Right renal pelvis (tissue), 4 donors: ENCODE measurements at regions not wholly inside any gene's neighbourhood (a gene's known extent, or its start where the extent isn't known, plus 50 kb on each side); places are given as distances from the start of the nearest gene placed in this dataset.
"Not testable (repeated sequence)": the region's sequence is repeated elsewhere in the genome, so short reads cannot be mapped to it uniquely, and the experiment has no call there.

ENCODE experiments used
- DNase-seq, 4 donors: peaks; one replicate each; pipeline ENCODE4 v3.0.0-alpha.2; 2013; ENCODE audit warnings: low read depth in 4 of 4, low spot score in 3 of 4, missing footprints in 1 of 4

DNA sequence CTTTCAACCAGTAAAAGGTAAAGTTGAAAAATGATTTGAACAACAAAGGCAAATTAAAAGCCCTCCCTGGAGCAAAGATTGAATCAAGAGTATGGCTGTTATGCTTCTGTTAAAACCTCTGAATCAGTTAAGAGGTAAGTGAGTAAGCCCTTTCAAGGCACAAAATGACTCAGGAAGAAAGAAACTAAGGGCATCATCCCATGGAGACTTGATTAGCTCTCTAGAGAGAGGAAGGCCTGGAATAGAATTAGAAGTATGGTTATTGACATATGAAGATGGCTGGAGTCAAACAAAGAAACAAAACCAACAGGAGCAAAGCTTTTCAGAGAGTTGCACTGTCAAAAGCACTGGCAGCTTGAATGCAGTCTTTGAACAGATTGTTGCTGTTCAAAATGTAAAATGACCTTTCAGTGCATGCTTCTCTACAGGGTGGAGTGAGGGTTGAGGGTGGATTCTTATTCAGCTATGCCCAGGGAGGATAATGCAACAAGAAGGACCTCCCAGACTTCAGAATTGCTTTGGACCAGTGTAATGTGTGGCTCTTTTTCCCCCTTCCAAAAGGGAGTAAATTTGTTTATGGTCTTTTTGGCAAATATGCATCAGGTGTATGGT lies 365.5 kb downstream of the GBA3 start:
- DNase-seq: no peak

DNA sequence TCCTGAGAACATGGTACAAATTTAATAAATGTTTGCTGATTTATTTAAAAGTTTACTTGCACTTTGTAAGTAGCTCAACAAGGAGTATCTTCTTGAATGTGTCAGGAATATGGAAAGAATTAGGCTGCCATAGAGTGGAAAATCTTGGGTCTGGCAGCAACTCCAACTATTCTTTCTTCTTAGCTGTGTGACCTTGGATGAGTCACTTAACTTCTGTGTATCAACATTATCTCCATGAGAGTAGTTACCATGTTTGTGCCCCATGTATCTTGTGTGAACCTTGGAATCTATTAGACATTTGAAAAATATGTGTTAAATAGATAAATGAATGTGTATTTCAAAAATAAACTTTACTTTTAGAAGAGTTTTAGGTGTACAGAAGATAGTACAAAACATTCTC lies 348.8 kb downstream of the GBA3 start:
- DNase-seq: no peak

DNA sequence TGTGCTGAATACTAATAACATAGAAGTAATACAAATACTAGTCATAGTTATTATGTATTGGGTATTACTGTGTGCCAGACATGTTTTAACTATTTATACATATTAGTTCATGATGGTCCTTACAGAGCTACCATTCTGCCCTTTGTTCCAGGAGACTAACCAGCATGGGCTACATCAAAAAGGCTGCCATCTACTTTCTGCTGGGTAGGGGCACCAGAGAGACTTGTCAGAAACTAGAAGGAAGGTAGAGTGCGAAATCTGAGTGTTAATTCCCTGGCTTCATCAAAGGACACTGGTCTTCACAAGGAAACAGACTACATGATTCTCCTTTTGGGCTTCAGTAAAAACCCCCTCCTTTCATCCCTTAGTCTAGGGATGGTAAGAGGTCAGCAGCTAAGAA lies 347.8 kb downstream of the GBA3 start:
- no peak for DNase-seq

DNA sequence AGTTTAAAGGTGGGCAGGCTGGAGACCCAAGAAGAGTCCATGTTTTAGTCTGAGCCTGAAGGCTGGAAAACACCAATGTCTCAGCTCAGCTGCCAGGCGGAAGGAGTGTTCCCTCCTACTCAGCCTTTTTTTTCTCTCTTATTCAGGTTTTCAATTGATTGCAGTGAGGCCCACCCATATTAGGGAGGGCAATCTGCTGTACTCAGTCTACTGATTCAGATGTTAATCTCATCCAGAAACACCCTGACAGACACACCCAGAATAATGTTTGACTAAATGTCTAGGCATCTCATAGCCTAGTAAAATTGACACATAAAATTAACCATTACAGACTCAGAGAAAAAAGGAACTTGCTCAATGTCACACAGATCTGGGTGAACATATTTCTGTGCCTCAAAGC lies 347.1 kb downstream of the GBA3 start:
- DNase-seq: no peak

DNA sequence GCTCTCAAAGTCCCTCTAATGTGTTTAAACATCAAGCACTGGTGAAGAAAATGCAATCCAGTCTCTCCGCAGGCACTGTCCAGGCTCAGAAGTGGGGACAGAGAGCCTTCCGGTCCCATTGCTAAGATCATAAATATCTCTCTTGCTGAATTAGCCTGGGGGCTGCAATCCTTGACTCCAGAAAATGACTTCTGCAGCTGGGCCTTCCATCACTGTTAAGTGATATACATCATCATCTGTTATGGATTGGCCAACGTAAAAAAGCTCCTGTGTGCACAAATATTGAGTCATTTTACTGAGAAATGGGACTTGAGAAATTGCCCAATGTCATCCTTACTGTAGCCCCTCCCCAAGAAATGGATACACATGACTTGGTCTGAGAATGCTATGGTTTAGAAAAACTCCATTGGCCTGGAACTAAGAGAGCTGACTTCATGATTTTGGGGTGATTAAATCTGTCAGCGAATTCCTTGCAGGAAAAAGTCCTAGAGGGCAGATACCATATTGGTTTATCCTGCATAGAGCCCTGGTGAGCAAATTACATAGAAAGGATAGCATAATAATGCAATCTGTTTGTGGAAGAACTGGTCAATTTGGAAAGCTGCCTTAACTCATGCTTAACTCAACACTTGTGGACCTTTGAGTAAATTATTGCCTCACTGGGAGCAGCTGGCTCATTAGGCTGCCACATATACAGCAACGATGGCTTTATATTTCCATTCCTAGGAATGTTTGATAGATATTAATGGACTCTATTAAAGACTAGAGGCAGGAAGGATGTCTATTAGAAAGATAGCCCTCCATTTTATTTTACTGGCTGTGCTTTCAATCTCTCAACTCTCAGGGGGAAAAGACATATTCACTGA lies 346.1 kb downstream of the GBA3 start:
- DNase-seq: no peak

DNA sequence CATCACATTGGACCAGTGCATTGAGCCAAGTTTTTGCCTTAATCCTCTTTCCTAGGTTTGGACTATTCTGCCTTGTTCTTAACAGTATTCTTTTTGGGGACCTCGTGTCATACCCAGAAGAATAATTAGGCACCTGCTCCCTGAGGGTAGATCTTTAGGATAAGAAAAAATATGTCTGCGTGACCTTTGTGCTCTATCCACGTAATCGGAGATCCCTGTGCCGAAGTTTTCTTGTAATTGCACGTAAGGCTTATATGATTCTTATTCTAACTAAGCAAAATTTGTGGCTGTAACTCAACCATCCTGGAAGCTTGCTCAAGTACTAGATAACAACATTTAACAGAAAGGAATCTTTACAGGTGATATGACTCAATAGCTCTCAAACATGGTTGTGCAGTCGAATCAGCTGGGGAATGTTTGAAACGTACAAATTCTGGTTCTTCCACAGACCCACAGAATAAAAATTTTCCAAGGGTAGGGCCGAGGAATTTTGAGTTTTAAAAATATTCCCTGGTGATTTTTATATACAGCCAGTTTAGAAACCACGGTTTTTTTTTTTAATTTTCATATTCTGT lies 344.3 kb downstream of the GBA3 start:
- DNase-seq: no peak

DNA sequence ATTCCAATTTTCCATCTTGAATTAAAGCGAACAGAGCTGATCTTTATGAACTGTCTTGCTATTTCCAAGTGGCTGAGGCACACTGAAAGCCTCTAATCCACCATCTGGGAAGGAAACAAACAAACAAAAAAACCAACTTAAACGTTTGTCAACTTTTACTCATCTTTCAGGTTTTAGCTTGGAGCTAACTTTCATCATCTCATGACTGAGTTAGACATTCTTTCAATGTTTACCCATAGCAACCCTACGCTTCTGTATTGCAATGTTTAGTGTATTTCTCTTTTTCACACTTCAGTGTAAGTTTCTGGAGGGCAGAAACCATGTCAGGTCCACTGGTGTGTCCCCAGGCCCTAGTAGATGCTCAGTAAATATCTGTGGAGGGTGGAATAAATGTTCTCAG lies 343.8 kb downstream of the GBA3 start:
- DNase-seq: no peak

DNA sequence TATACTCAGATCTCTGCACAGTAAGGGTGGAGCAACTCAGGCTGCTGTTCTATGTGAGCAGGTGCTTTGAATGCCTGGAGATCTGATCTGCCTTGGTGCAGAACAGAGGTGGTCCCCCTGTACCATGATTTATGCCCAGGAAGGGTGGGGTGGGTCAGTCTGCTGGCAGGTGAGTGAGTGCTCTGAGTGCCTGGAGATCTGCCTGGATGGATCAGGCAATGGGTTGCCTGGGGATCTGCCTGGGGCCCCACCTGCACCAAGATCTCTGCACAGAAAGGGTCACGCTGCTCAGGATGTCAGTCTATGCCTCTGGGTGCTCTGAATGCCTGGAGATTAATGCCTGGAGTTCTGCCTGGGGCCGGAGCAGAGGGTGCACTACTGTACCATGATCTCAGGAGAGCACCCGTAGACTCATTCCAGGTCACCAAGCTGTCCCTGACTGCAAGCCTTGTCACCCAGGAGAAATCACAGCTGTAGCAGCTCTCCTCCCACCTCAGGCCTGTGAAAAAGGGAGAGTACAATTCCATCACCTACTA lies 342.9 kb downstream of the GBA3 start:
- DNase-seq: no peak

DNA sequence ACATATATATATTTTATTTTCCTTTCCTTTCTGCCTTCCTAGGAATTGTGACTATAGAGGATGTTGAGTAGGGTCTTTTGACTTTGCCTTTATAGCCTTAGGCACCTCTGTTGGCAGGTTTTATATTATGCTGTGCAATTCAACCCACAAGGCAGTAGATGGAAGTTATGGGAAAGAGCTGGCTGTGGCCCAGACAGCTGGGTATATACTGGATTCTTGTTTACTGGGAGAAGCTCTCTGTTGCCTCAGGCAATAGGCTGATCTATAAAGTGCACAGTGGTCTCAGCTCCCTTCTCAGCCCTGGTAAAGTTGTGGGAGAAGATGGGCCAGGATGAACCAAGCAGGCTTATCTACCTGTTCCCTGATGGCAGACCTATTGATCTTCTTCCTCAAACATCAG lies 342.0 kb downstream of the GBA3 start:
- DNase-seq: no peak

DNA sequence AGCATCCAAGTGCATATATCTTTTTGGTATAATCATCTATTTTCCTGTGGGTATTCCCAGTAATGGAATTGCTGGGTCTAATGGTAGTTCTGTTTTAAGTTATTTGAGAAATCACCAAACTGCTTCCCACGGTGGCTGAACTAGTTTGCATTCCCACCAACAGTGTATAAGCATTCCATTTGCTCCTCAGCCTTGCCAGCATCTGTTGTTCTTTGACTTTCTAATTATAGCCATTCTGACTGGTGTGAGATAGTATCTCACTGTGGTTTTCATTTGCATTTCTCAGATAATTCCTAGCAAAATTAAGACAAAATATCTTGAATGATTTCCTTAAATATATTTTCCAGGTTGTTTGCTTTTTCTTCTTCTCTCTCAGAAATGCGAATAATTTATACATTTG lies 341.1 kb downstream of the GBA3 start:
- no peak for DNase-seq

DNA sequence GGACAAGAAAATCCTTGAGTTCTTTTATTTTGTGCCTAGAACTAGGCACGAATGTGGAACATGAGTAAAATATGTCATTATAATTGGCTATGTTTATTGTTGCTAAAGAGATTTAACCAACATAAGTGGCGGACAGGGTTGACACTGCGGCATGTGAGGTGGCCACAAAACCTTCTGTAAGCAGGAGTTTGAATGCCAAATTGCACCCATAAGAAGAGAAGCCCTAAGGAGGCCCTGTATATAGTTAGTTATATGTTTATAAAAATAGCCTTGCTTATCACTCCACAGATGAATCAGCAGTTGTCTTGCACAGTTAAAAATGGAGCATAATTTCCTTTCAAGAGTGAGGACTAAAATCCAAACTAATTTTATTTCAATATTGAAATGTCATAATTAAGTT lies 336.1 kb downstream of the GBA3 start:
- no peak for DNase-seq

DNA sequence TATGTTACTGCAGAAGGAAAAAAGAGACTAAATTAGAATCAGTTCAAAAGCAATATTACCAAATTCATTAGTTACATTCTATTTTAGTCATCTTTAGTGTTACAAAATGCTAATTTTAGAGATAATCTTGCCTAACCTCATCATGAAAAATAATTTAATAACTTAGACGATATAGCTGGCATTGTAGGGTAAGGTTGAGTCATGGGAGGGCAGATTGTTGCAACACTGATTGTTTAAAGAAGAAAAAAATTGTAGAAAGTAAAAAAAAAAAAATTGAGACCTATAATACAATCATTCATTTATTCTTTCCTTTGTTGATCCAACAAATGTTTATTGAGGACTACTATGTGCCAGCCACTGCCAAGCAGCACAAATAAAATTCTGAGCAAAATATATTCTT lies 330.9 kb downstream of the GBA3 start:
- DNase-seq: no peak

DNA sequence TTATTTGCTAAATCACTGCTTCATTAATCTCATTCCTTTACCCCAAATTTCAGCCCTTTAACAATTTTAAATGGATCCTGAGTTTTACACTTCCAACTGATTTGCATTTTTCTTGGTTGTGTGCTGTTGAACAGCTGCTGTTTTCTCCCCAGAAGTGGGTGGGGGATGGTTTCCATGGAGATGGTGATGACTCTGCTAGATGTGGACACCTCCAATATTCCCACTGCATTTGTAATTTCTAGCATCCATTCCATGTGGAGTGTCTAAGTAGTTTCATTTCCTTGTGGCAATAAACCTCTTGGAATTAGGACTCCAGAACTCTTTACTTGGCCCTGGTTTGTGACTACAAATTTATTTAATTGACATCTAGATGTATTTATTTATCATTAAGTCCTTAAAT lies 330.4 kb downstream of the GBA3 start:
- no peak for DNase-seq

DNA sequence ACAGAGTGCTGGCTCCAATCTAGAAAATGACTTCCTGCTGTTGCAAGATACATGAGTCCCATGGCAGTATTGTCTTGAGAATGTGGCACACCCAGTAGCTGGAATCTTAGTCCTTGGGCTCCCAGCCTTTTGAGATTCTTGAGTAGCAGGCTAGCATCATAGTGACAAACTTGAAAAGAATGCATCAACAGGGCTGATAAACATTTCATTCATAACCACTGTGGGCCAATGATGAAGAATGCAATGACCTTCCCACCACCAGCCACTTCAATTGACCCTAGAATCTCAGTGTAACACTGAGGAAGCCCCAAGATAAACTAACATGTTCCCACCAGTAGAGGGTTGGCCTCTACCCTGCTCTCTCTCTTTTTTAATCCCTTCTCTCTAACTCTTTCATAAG lies 329.3 kb downstream of the GBA3 start:
- DNase-seq: no peak

DNA sequence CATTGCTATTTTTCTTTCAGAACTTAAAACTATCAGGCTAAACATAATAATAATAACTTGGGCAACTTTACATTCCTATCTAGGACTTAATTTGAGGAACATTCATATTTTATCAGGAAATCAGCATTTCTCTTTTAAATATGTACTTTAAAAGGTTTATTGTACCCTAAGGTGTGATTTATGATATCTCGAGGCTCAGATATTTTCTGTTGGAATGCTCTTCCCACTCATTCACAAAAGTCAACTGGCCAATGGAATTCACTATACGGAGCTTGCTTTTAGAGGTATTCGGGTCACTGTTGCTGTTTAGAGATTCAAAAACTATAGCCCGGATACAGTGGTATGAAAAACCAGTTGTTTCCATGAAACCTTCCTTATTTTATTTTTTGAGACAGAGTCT lies 328.3 kb downstream of the GBA3 start:
- no peak for DNase-seq

DNA sequence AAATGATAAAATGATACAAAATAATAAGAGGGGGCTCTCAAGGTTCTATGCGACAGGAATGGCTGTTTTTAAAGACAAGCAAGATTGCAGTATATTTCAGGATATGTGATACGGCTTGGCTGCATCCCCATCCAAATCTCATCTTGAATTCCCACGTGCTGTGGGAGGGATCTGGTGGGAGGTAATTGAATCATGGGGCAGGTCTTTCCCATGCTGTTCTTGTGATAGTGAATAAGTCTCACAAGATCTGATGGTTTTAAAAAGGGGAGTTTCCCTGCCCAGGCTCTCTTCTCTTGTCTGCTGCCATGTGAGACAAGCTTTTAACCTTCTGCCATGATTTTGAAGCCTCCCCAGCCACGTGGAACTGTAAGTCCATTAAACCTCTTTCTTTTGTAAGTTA lies 327.7 kb downstream of the GBA3 start:
- not testable (repeated sequence) for DNase-seq

DNA sequence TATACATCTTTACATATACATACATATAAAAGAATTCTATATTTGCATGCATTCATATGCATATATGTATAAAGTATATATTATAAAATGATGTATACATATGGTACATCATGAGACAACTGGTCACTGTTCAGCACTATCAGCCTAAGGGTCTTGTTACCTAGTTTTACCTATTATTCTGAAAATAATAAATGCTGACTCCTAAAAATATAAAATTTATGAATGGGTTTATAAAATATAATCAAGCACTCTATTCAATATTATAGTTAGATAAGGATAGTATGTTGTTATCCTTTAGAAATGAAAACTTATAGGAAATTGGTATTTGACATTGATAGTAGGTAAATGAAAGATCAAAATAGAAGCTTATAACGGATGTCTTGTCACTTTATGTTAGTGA lies 324.2 kb downstream of the GBA3 start:
- no peak for DNase-seq

DNA sequence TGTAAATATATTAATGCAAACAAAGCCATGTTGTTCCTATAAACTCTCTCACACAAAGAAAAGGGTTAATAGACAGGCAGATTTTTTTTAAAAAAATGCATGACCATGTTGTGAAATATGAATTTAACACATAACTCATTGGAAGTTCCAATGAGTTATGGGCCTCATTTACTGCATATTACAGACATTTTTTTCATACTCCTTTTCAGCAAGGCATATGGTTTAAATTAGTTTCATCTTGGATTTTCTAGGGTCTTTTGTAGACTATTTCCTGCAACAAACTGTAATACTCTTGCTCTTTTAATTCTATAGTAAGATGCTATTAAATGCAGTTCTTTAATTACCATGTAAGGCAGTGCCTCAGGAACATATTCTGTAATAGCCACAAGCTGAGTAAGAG lies 323.1 kb downstream of the GBA3 start:
- no peak for DNase-seq

DNA sequence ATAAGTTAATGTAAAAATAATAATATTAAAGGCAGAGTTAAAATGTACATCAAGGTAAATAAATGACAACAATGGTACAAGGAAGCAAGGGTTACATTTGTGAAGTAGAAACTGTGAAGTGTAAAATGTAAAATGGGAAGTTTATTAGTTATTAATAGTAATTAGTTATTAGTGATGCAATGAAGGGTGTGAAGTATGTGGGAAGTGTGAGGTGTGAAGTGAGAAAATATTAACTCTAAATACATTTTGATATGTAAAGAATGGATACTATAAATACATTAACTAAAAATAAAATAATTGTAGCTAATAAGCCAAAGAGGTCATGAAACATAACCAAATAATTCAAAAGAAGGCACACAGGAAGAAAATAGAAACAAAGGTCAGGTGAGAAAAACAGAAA lies 316.4 kb downstream of the GBA3 start:
- DNase-seq: no peak

DNA sequence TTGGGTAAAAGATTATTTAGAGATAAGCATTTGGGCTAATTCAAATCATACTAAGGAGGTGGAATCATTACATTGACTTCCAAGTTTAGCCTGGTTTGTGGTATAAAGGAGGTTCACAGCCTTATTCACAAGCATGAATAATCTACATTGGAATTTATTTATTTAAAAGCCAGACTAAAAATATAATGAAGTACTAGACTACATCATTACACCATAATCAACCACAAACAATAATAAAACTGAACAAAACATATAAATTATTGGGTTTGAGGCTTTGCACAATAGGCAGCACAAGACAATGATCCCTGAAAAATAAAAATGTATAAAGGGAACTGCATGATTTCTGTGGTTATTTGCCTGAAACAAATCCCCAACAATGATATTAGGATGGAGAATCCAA lies 314.0 kb downstream of the GBA3 start:
- DNase-seq: no peak

DNA sequence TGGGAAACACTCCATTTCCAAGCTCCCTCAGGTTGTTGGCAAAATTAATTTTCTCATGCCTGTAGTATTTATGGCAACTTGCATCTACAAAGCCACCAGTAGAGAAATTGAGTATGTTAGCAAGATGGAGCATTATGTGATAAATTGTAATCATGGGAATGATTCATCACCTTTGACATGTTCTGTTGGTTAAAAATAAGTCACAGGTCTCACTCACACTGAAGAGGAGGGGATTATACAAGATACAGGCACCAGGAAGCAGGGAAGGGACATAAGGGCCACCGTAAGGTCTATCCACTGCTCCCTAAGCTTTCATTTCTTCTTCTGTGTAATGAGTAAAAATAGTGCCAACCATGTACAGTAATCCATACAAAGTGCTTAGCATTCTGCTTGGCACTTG lies 313.0 kb downstream of the GBA3 start:
- no peak for DNase-seq

DNA sequence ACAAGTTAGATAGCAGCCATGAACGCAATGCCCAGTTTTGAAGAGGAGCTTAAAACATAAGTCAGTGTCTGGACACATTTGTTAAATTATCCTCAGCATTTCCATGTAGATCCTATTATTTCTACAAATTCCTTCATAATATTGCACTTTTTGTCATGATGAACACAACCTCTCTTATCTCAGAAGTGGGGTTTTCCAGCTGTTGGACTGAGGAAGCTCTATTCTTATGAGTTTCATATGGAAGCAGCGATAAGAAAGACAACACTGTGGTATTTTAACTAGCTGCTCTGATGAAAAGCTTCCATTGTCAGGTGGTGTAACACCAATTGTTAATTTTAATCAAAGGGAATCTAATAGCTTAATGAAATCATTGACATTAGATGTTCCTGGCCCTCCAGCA lies 308.7 kb downstream of the GBA3 start:
- DNase-seq: no peak
